ENCODE measurements at regions not wholly inside any gene's neighbourhood (a gene's known extent, or its start where the extent isn't known, plus 50 kb on each side); places are given as distances from the start of the nearest gene placed in this dataset.

DNA sequence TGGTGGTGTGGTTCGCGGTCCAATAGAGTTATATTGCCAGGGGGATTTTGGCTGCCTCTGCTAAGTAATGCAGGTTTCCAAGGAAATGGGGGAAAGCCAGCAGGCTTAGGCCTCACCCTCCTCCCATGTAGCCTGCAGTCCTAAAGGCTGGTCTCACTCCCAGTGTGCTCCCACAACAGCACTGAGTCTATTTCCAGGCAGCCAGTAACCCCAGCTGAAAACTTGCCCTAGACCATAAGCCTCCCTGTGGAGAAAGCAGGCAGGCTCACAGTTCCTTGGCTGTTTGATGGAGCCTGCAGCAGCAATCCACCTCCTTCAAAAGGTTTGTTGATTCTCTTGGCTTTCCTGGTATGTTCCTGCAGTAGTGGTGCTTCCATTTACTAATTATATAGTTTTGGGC lies 220.0 kb upstream of the ZNF804B start:
- no peak for TF ChIP-seq EP300 (IDR thresholded peaks at IDR 0.05; ENCODE audit: borderline replicate concordance in 1 of 2, low read depth in 2 of 2, low read length in 2 of 2)
- no peak for TF ChIP-seq SIN3A (conservative IDR thresholded peaks at IDR 0.05 in 1 of 2, IDR thresholded peaks at IDR 0.05 in 1 of 2; ENCODE audit: low read depth in 1 of 2, low read length in 2 of 2)
- TF ChIP-seq POLR2AphosphoS5 (IDR thresholded peaks at IDR 0.05; ENCODE audit: low read depth, low read length), result no peak
- TF ChIP-seq, protein P1, sequence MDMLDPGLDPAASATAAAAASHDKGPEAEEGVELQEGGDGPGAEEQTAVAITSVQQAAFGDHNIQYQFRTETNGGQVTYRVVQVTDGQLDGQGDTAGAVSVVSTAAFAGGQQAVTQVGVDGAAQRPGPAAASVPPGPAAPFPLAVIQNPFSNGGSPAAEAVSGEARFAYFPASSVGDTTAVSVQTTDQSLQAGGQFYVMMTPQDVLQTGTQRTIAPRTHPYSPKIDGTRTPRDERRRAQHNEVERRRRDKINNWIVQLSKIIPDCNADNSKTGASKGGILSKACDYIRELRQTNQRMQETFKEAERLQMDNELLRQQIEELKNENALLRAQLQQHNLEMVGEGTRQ (IDR thresholded peaks at IDR 0.05; ENCODE audit: low read length), result no peak
- no peak for TF ChIP-seq CHD1 (IDR thresholded peaks at IDR 0.05; ENCODE audit: low read depth, low read length)
- TF ChIP-seq JUND (IDR thresholded peaks at IDR 0.05; ENCODE audit: low read length), result no peak
- no peak for TF ChIP-seq POLR2A (IDR thresholded peaks at IDR 0.05; ENCODE audit: control extremely low read depth in 1 of 2, low read depth in 2 of 2, low read length in 2 of 2)
- no peak for TF ChIP-seq PHF8 (conservative IDR thresholded peaks at IDR 0.05; ENCODE audit: low read depth, low read length)
- no peak for TF ChIP-seq TAF1 (IDR thresholded peaks at IDR 0.05; ENCODE audit: low read depth, low read length)
- TF ChIP-seq YY1 (IDR thresholded peaks at IDR 0.05; ENCODE audit: low read depth, low read length), result no peak
- TF ChIP-seq, protein P2, sequence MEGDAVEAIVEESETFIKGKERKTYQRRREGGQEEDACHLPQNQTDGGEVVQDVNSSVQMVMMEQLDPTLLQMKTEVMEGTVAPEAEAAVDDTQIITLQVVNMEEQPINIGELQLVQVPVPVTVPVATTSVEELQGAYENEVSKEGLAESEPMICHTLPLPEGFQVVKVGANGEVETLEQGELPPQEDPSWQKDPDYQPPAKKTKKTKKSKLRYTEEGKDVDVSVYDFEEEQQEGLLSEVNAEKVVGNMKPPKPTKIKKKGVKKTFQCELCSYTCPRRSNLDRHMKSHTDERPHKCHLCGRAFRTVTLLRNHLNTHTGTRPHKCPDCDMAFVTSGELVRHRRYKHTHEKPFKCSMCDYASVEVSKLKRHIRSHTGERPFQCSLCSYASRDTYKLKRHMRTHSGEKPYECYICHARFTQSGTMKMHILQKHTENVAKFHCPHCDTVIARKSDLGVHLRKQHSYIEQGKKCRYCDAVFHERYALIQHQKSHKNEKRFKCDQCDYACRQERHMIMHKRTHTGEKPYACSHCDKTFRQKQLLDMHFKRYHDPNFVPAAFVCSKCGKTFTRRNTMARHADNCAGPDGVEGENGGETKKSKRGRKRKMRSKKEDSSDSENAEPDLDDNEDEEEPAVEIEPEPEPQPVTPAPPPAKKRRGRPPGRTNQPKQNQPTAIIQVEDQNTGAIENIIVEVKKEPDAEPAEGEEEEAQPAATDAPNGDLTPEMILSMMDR (IDR thresholded peaks at IDR 0.05; ENCODE audit: control extremely low read depth in 1 of 3, insufficient read depth in 1 of 3, low read depth in 1 of 3, low read length in 3 of 3), result no peak
- no peak for TF ChIP-seq RBBP5 (IDR thresholded peaks at IDR 0.05; ENCODE audit: borderline replicate concordance, low read depth, low read length)
- TF ChIP-seq EZH2 (IDR thresholded peaks at IDR 0.05; ENCODE audit: low read depth, low read length, severe bottlenecking), result no peak
- no peak for TF ChIP-seq CHD2 (IDR thresholded peaks at IDR 0.05; ENCODE audit: low read length)
